SK-N-SH treated with all-trans-retinoic acid at 6 μM for 48 hours (cell line): ENCODE measurements at regions not wholly inside any gene's neighbourhood (a gene's known extent, or its start where the extent isn't known, plus 50 kb on each side); places are given as distances from the start of the nearest gene placed in this dataset.

Experiments
- ARNTL ChIP-seq: fragments of 450-650 bp; formaldehyde crosslinking; IDR thresholded peaks from 2 replicates; pipeline ENCODE4 v1.5.0; 2020; ENCODE audit warnings: low read depth, mild to moderate bottlenecking, moderate library complexity, borderline replicate concordance
- CSDC2 ChIP-seq: fragments of 250-450 bp; sonication (Bioruptor Pico); IDR thresholded peaks from 2 replicates; pipeline ENCODE4 v1.5.0; 2020; ENCODE audit warnings: mild to moderate bottlenecking, moderate library complexity
- GLIS3 ChIP-seq: fragments of 250-450 bp; sonication (Bioruptor Pico); IDR thresholded peaks from 2 replicates; pipeline ENCODE4 v1.5.0; 2020; ENCODE audit warnings: mild to moderate bottlenecking, moderate library complexity
- RARB ChIP-seq: fragments of 250-450 bp; sonication (Bioruptor Pico); IDR thresholded peaks from 2 replicates; pipeline ENCODE4 v1.8.0; 2021; ENCODE audit warnings: mild to moderate bottlenecking, moderate library complexity
- SNAI2 ChIP-seq: fragments of 250-450 bp; sonication (Bioruptor Pico); IDR thresholded peaks from 2 replicates; pipeline ENCODE4 v1.5.0; 2020; ENCODE audit warnings: mild to moderate bottlenecking, moderate library complexity
- TOX ChIP-seq: fragments of 250-450 bp; sonication (Bioruptor Pico); IDR thresholded peaks from 2 replicates; pipeline ENCODE4 v1.8.0; 2021; ENCODE audit warnings: mild to moderate bottlenecking, moderate library complexity, borderline replicate concordance
- ZFP3 ChIP-seq: fragments of 250-450 bp; sonication (Bioruptor Pico); IDR thresholded peaks from 2 replicates; pipeline ENCODE4 v1.5.0; 2020; ENCODE audit warnings: mild to moderate bottlenecking, moderate library complexity
- ZNF565 ChIP-seq: fragments of 450-650 bp; formaldehyde crosslinking; conservative IDR thresholded peaks from 2 replicates; pipeline ENCODE4 v1.5.0; 2020; ENCODE audit warnings: low read depth, mild to moderate bottlenecking, moderate library complexity
- ZNF70 ChIP-seq: fragments of 450-650 bp; formaldehyde crosslinking; IDR thresholded peaks from 2 replicates; pipeline ENCODE4 v1.5.0; 2020; ENCODE audit warnings: mild to moderate bottlenecking, moderate library complexity
- ZNF8 ChIP-seq: fragments of 450-650 bp; formaldehyde crosslinking; IDR thresholded peaks from 2 replicates; pipeline ENCODE4 v1.5.0; 2020; ENCODE audit warnings: mild to moderate bottlenecking, moderate library complexity
- TF ChIP-seq, protein P1 (sequence below): fragments of 250-450 bp; sonication (Bioruptor Pico); IDR thresholded peaks from 2 replicates; pipeline ENCODE4 v1.5.1; 2020; ENCODE audit warnings: low read depth, mild to moderate bottlenecking, moderate library complexity
- TF ChIP-seq, protein P2 (sequence below): fragments of 250-450 bp; sonication (Bioruptor Pico); IDR thresholded peaks from 2 replicates; pipeline ENCODE4 v1.8.0; 2020; ENCODE audit warnings: mild to moderate bottlenecking, moderate library complexity, borderline replicate concordance
- TF ChIP-seq, protein P3 (sequence below): fragments of 250-450 bp; sonication (Bioruptor Pico); IDR thresholded peaks from 2 replicates; pipeline ENCODE4 v1.5.0; 2020; ENCODE audit warnings: mild to moderate bottlenecking, moderate library complexity

DNA sequence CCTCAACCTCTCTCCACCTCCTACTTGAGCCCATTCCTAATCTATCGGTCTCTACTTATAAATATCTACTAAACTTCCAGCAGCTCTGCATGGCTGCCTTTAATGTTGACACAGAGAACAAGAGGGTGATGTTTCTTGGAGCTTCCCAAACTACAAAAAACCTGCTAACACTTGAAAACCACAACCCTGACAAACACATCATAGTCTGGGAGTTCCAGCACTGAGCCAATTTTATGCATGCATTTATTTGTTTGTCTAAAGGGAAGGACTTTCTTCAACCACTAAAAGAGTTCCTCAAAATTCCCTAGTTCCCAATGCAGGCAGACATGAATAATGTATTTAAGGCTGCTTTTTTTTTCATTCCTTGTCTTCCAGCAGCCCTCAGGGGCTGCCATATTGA, 331.8 kb upstream of the XYLT1 start:
- no peak for TF ChIP-seq ZNF565 (CRISPR knock-in tag)
- TF ChIP-seq, protein P1, sequence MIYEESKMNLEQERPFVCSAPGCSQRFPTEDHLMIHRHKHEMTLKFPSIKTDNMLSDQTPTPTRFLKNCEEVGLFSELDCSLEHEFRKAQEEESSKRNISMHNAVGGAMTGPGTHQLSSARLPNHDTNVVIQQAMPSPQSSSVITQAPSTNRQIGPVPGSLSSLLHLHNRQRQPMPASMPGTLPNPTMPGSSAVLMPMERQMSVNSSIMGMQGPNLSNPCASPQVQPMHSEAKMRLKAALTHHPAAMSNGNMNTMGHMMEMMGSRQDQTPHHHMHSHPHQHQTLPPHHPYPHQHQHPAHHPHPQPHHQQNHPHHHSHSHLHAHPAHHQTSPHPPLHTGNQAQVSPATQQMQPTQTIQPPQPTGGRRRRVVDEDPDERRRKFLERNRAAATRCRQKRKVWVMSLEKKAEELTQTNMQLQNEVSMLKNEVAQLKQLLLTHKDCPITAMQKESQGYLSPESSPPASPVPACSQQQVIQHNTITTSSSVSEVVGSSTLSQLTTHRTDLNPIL (CRISPR knock-in tag) = no peak
- no peak for TF ChIP-seq ZNF70
- TF ChIP-seq SNAI2 (CRISPR knock-in tag) = no peak
- TF ChIP-seq, protein P2, sequence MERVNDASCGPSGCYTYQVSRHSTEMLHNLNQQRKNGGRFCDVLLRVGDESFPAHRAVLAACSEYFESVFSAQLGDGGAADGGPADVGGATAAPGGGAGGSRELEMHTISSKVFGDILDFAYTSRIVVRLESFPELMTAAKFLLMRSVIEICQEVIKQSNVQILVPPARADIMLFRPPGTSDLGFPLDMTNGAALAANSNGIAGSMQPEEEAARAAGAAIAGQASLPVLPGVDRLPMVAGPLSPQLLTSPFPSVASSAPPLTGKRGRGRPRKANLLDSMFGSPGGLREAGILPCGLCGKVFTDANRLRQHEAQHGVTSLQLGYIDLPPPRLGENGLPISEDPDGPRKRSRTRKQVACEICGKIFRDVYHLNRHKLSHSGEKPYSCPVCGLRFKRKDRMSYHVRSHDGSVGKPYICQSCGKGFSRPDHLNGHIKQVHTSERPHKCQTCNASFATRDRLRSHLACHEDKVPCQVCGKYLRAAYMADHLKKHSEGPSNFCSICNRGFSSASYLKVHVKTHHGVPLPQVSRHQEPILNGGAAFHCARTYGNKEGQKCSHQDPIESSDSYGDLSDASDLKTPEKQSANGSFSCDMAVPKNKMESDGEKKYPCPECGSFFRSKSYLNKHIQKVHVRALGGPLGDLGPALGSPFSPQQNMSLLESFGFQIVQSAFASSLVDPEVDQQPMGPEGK (CRISPR knock-in tag) = no peak
- no peak for TF ChIP-seq CSDC2 (CRISPR knock-in tag)
- no peak for TF ChIP-seq GLIS3 (CRISPR knock-in tag)
- TF ChIP-seq ARNTL (CRISPR knock-in tag) = no peak
- TF ChIP-seq, protein P3, sequence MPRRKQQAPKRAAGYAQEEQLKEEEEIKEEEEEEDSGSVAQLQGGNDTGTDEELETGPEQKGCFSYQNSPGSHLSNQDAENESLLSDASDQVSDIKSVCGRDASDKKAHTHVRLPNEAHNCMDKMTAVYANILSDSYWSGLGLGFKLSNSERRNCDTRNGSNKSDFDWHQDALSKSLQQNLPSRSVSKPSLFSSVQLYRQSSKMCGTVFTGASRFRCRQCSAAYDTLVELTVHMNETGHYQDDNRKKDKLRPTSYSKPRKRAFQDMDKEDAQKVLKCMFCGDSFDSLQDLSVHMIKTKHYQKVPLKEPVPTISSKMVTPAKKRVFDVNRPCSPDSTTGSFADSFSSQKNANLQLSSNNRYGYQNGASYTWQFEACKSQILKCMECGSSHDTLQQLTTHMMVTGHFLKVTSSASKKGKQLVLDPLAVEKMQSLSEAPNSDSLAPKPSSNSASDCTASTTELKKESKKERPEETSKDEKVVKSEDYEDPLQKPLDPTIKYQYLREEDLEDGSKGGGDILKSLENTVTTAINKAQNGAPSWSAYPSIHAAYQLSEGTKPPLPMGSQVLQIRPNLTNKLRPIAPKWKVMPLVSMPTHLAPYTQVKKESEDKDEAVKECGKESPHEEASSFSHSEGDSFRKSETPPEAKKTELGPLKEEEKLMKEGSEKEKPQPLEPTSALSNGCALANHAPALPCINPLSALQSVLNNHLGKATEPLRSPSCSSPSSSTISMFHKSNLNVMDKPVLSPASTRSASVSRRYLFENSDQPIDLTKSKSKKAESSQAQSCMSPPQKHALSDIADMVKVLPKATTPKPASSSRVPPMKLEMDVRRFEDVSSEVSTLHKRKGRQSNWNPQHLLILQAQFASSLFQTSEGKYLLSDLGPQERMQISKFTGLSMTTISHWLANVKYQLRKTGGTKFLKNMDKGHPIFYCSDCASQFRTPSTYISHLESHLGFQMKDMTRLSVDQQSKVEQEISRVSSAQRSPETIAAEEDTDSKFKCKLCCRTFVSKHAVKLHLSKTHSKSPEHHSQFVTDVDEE (CRISPR knock-in tag) = no peak
- TF ChIP-seq RARB (CRISPR knock-in tag) = no peak
- TF ChIP-seq ZNF8 = no peak
- TF ChIP-seq ZFP3 (CRISPR knock-in tag) = no peak
- no peak for TF ChIP-seq TOX (CRISPR knock-in tag)
